Fibroblast of lung (primary cell): ENCODE measurements at regions not wholly inside any gene's neighbourhood (a gene's known extent, or its start where the extent isn't known, plus 50 kb on each side); places are given as distances from the start of the nearest gene placed in this dataset.

Source experiments
- EZH2 ChIP-seq: IDR thresholded peaks from 2 replicates; pipeline ENCODE4 v1.5.1; 2012; ENCODE audit warnings: low read length, control low read depth, mild to moderate bottlenecking; ENCODE audit errors: missing control alignments
- TF ChIP-seq, protein P1 (sequence below), 2 donors: IDR thresholded peaks in 1 of 2; conservative IDR thresholded peaks in 1 of 2; 1 replicate in 1 of 2; 2 replicates in 1 of 2; pipeline ENCODE4 v1.5.1; 2011 to 2012; ENCODE audit warnings: low read length in 2 of 2, control low read depth in 1 of 2, inconsistent platforms in 1 of 2, low read depth in 1 of 2, mild to moderate bottlenecking in 1 of 2

DNA sequence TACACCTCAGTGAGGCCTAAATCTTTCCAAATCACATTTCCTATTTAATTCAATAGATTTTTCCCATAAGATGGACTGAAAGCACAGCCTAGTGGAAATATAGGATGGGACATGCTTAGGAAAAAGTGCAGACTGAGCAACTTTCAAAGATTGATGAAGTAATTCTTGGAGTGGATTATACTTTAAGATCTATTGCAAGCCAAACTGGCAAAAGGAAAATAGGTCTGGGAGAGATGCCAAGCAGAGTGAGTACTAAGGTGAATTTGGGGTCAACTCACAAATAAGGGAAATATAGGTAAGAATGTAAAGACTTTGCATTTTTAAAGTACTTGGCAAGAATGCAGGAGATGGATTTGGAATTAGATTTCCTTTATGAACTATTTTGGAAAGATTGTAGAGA is 170.2 kb upstream of the FOXG1 start:
- TF ChIP-seq EZH2 = no peak
- TF ChIP-seq, protein P1, sequence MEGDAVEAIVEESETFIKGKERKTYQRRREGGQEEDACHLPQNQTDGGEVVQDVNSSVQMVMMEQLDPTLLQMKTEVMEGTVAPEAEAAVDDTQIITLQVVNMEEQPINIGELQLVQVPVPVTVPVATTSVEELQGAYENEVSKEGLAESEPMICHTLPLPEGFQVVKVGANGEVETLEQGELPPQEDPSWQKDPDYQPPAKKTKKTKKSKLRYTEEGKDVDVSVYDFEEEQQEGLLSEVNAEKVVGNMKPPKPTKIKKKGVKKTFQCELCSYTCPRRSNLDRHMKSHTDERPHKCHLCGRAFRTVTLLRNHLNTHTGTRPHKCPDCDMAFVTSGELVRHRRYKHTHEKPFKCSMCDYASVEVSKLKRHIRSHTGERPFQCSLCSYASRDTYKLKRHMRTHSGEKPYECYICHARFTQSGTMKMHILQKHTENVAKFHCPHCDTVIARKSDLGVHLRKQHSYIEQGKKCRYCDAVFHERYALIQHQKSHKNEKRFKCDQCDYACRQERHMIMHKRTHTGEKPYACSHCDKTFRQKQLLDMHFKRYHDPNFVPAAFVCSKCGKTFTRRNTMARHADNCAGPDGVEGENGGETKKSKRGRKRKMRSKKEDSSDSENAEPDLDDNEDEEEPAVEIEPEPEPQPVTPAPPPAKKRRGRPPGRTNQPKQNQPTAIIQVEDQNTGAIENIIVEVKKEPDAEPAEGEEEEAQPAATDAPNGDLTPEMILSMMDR (conservative IDR thresholded peaks at IDR 0.05 in 1 of 2, IDR thresholded peaks at IDR 0.05 in 1 of 2; ENCODE audit: low read depth in 1 of 2, low read length in 2 of 2) = peak; percentile 7 to 14
